Keratinocyte (primary cell): ENCODE measurements at regions not wholly inside any gene's neighbourhood (a gene's known extent, or its start where the extent isn't known, plus 50 kb on each side); places are given as distances from the start of the nearest gene placed in this dataset.

Experiments
- DNase-seq: peaks from one replicate; pipeline ENCODE4 v3.0.0-alpha.2; 2011; ENCODE audit warnings: low read depth, missing footprints, low spot score
- FAIRE-seq: peaks from 2 replicates; lab custom pipeline; 2011; peaks lifted over from hg19 to GRCh38; lab: Jason Lieb, UNC
- H2AFZ ChIP-seq: 2 replicates; pipeline ENCODE4 v1.6.0; 2012; ENCODE audit warnings: low read length, control low read depth, inconsistent platforms; ENCODE audit not compliant: control insufficient read depth
- H3K27ac ChIP-seq: 2 replicates; pipeline ENCODE4 v1.5.1; 2011; ENCODE audit warnings: low read length; ENCODE audit not compliant: control insufficient read depth, insufficient read depth
- H3K27me3 ChIP-seq: 3 replicates; pipeline ENCODE4 v1.6.0; 2011; ENCODE audit warnings: low read length; ENCODE audit not compliant: control insufficient read depth, insufficient read depth; ENCODE audit errors: extremely low read depth
- H3K36me3 ChIP-seq, 2 experiments: 2 replicates in 1 of 2; 3 replicates in 1 of 2; pipeline ENCODE4 v1.5.1; 2011; ENCODE audit warnings: low read length in 2 of 2, mild to moderate bottlenecking in 1 of 2; ENCODE audit not compliant: control insufficient read depth in 2 of 2, insufficient read depth in 2 of 2; ENCODE audit errors: extremely low read depth in 1 of 2
- H3K4me1 ChIP-seq: 3 replicates; pipeline ENCODE4 v1.5.1; 2011; ENCODE audit warnings: low read length; ENCODE audit not compliant: control insufficient read depth, insufficient read depth; ENCODE audit errors: extremely low read depth
- H3K4me2 ChIP-seq: 3 replicates; pipeline ENCODE4 v1.6.0; 2011; ENCODE audit warnings: low read depth, low read length; ENCODE audit not compliant: control insufficient read depth, insufficient read depth; ENCODE audit errors: extremely low read depth
- H3K4me3 ChIP-seq, 3 experiments: fragments of 200-600 bp in 1 of 3; sonication (generic) in 1 of 3; 2 replicates in 2 of 3; 3 replicates in 1 of 3; pipeline ENCODE4 v1.5.1; 2011 to 2016; ENCODE audit warnings: low read length in 3 of 3, mild to moderate bottlenecking in 3 of 3, control low read depth in 2 of 3, inconsistent platforms in 1 of 3, low read depth in 1 of 3, mixed read lengths in 1 of 3, mixed run types in 1 of 3, moderate library complexity in 1 of 3; ENCODE audit not compliant: control insufficient read depth in 2 of 3, insufficient read depth in 2 of 3; ENCODE audit errors: extremely low read depth in 1 of 3
- H3K79me2 ChIP-seq: 2 replicates; pipeline ENCODE4 v1.6.0; 2012; ENCODE audit warnings: low read length; ENCODE audit not compliant: control insufficient read depth, insufficient read depth
- H3K9ac ChIP-seq: 3 replicates; pipeline ENCODE4 v1.6.0; 2011; ENCODE audit warnings: low read length; ENCODE audit not compliant: control insufficient read depth, insufficient read depth; ENCODE audit errors: extremely low read depth
- H3K9me1 ChIP-seq: 3 replicates; pipeline ENCODE4 v1.6.0; 2011; ENCODE audit warnings: low read length; ENCODE audit not compliant: control insufficient read depth, insufficient read depth; ENCODE audit errors: extremely low read depth
- H3K9me3 ChIP-seq: 2 replicates; pipeline ENCODE4 v1.5.1; 2012; ENCODE audit warnings: low read depth, low read length; ENCODE audit not compliant: control insufficient read depth
- H4K20me1 ChIP-seq: 3 replicates; pipeline ENCODE4 v1.6.0; 2011; ENCODE audit warnings: low read length; ENCODE audit not compliant: control insufficient read depth, insufficient read depth; ENCODE audit errors: extremely low read depth
- EZH2 ChIP-seq: IDR thresholded peaks from one replicate; pipeline ENCODE4 v1.6.1; 2012; ENCODE audit warnings: inconsistent platforms, mild to moderate bottlenecking, low read length, moderate library complexity
- dilution Hi-C: fragments of 300-500 bp; cut with MboI; formaldehyde crosslinking; loops from one replicate; pipeline ENCODE4 v1.7.0; 2020; ENCODE audit warnings: low sequenced_read_pairs; ENCODE audit not compliant: extremely low pct_ligation_motif_present
- TF ChIP-seq, protein P1 (sequence below), 3 experiments: IDR thresholded peaks in 1 of 3; conservative IDR thresholded peaks in 1 of 3; optimal IDR thresholded peaks in 1 of 3; 2 replicates in 2 of 3; 3 replicates in 1 of 3; pipeline versions ENCODE3 to v1.5.1; 2011; ENCODE audit warnings: low read length in 3 of 3, mild to moderate bottlenecking in 3 of 3, moderate library complexity in 2 of 3, control low read depth in 1 of 3, inconsistent platforms in 1 of 3; ENCODE audit not compliant: insufficient read depth in 2 of 3; ENCODE audit errors: extremely low read depth in 1 of 3

DNA sequence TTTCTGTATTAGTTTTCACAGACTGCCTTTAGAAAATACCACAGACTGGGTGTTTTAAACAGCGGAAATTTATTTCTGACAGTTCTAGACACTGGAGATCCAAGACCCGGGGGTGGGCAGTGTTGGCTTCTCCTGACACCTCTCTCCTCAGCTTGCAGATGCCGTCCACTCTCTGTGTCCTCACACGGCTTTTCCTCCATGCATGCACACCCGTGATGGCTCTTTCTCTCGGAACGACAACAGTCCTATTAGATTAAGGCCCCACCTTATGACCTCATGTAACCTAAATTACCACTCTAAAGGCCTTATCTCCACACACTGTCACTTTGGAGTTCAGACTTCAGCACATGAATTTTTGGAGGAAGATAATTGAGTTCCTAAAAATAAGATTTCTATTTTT lies 142.9 kb upstream of the VWC2 start:
- Histone ChIP-seq H3K4me1 (no peaks in the 10 kb centered on the region), H3K4me2 (no peak overlapping the region), H2AFZ (no peak overlapping the region), H4K20me1 (no peaks in the 10 kb centered on the region), H3K79me2 (no peaks in the 10 kb centered on the region), H3K36me3 (no peaks in the 10 kb centered on the region), H3K4me3 (no peak overlapping the region), H3K27me3 (no peaks in the 10 kb centered on the region), H3K9me1 (no peaks in the 10 kb centered on the region), H3K27ac (no peak overlapping the region), H3K9ac (no peak overlapping the region), H3K9me3 (no peaks in the 10 kb centered on the region)
- dilution Hi-C loops = no loop called here
- FAIRE-seq (no peak), DNase-seq (no peak)
- TF ChIP-seq EZH2 = no peak
- TF ChIP-seq, protein P1, sequence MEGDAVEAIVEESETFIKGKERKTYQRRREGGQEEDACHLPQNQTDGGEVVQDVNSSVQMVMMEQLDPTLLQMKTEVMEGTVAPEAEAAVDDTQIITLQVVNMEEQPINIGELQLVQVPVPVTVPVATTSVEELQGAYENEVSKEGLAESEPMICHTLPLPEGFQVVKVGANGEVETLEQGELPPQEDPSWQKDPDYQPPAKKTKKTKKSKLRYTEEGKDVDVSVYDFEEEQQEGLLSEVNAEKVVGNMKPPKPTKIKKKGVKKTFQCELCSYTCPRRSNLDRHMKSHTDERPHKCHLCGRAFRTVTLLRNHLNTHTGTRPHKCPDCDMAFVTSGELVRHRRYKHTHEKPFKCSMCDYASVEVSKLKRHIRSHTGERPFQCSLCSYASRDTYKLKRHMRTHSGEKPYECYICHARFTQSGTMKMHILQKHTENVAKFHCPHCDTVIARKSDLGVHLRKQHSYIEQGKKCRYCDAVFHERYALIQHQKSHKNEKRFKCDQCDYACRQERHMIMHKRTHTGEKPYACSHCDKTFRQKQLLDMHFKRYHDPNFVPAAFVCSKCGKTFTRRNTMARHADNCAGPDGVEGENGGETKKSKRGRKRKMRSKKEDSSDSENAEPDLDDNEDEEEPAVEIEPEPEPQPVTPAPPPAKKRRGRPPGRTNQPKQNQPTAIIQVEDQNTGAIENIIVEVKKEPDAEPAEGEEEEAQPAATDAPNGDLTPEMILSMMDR (optimal IDR thresholded peaks at IDR 0.05 in 1 of 3, IDR thresholded peaks at IDR 0.05 in 1 of 3, conservative IDR thresholded peaks at IDR 0.05 in 1 of 3; ENCODE audit: extremely low read depth in 1 of 3, insufficient read depth in 2 of 3, low read length in 3 of 3) = no peak

DNA sequence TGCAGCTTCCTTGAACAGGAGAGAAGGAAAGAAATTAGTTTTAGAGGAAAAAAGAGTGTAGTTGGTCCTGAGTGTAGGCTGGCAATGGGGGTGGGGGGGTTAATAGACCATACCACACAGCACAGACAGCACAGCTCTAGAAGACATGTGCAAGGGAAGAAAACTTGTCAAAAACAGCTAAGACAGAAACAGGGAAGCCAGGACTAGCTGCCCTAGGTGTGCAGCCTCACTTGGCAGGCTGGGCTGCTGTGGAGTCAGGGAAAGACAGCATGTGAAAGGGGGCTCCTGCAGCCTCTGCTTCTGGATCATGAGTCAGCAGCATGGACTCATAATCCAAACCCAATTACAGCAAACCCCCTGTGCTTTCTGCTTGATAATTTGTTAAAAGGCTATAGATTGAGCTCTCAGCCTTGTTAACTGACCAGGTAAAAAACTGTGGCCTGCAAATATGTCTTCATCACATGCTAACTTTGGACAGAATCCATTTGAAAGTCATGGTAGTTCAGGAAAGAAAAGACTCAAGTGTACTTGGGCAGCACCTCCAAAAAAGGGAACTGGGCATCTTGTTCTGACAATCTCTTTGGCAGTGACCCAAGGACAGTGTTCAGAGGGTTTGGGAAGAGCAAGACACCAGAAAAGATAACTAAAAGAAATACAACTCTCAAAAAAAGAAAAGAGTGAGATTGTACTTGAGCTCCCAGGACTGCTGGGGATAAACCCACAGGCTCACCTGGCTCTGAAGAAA lies 142.2 kb upstream of the VWC2 start:
- DNase-seq = no peak
- TF ChIP-seq EZH2 = no peak
- TF ChIP-seq, protein P1 (optimal IDR thresholded peaks at IDR 0.05 in 1 of 3, IDR thresholded peaks at IDR 0.05 in 1 of 3, conservative IDR thresholded peaks at IDR 0.05 in 1 of 3; ENCODE audit: extremely low read depth in 1 of 3, insufficient read depth in 2 of 3, low read length in 3 of 3) = no peak
- H3K79me2 ChIP-seq = no peaks in the 10 kb centered on the region
- no peaks in the 10 kb centered on the region for H3K27me3 ChIP-seq
- H3K27ac ChIP-seq = no peak overlapping the region
- dilution Hi-C loops = no loop called here
- H3K9ac ChIP-seq = no peak overlapping the region
- H3K9me3 ChIP-seq = no peaks in the 10 kb centered on the region
- no peaks in the 10 kb centered on the region for H3K4me1 ChIP-seq
- no peak overlapping the region for H3K4me3 ChIP-seq
- no peak overlapping the region for H3K4me2 ChIP-seq
- no peak for FAIRE-seq
- H4K20me1 ChIP-seq = no peaks in the 10 kb centered on the region
- no peaks in the 10 kb centered on the region for H3K9me1 ChIP-seq
- no peak overlapping the region for H2AFZ ChIP-seq
- H3K36me3 ChIP-seq = no peaks in the 10 kb centered on the region
